SU-DHL-6 (cell line): ENCODE measurements at regions not wholly inside any gene's neighbourhood (a gene's known extent, or its start where the extent isn't known, plus 50 kb on each side); places are given as distances from the start of the nearest gene placed in this dataset.

Experiments used
- CTCF ChIP-seq: fragments of 200-600 bp; sonication (generic); IDR thresholded peaks from one replicate; pipeline ENCODE4 v1.5.1; 2017; ENCODE audit warnings: antibody characterized with exemption, mild to moderate bottlenecking, low read length, moderate library complexity; ENCODE audit not compliant: insufficient read depth, poor library complexity, severe bottlenecking
- EZH2phosphoT487 ChIP-seq: fragments of 200-600 bp; sonication (generic), shearing (Covaris generic); conservative IDR thresholded peaks from 2 replicates; pipeline ENCODE4 v1.6.1; 2018; ENCODE audit warnings: mild to moderate bottlenecking, antibody characterized with exemption, low read length, moderate library complexity, mixed read lengths

DNA sequence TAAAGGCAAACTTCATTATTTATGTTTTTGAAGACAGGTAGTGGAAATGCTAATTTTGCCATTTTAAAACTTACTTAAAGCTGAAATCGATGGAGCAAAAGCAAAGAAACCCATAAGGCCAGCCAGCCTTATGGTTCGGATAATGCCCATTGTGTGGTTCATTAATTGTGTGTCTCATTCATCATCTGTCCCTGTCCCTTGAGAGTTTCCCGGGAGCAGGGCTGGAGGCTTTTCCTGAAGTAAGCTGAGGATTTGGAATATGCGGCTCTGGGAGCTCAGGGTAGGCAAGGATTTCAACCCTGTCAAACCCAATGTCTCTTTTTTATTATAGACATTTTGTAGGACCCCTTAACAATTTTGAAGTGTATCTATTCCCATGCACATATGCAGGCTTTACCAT is 790.0 kb upstream of the KIRREL3 start:
- TF ChIP-seq CTCF = no peak
- TF ChIP-seq EZH2phosphoT487 = no peak
